GM18507 (cell line): ENCODE measurements at regions not wholly inside any gene's neighbourhood (a gene's known extent, or its start where the extent isn't known, plus 50 kb on each side); places are given as distances from the start of the nearest gene placed in this dataset.
"Not testable (repeated sequence)": the region's sequence is repeated elsewhere in the genome, so short reads cannot be mapped to it uniquely, and the experiment has no call there.

ENCODE experiments used
- DNase-seq: peaks from one replicate; pipeline ENCODE4 v3.0.0; 2011; ENCODE audit warnings: low read depth; ENCODE audit not compliant: insufficient read length; ENCODE audit errors: extremely low spot score
- FAIRE-seq: peaks from 2 replicates; lab custom pipeline; 2011; peaks lifted over from hg19 to GRCh38; lab: Jason Lieb, UNC

GRCh38 chr22:26768156-26768515 is 110.7 kb downstream of the MIAT start:
- DNase-seq (no peak), FAIRE-seq (no peak)

GRCh38 chr22:26768952-26769351 is 111.6 kb downstream of the MIAT start:
- FAIRE-seq (no peak), DNase-seq (no peak)

- DNase-seq = no peak
- no peak for FAIRE-seq
These were observed 112.3 kb downstream of the MIAT start for GRCh38 chr22:26769663-26770062.

GRCh38 chr22:26770624-26771023 is 113.2 kb downstream of the MIAT start:
- FAIRE-seq = no peak
- DNase-seq = no peak

GRCh38 chr22:26773054-26773453 is 115.7 kb downstream of the MIAT start:
- not testable (repeated sequence) for DNase-seq, FAIRE-seq

- no peak for FAIRE-seq
These were observed 118.0 kb downstream of the MIAT start for GRCh38 chr22:26775394-26775793.

GRCh38 chr22:26777156-26777801 is 119.9 kb downstream of the MIAT start:
- DNase-seq (no peak), FAIRE-seq (no peak)

More at GRCh38 chr22:26775394-26775793, 118.0 kb downstream of the MIAT start:
- no peak for DNase-seq

GRCh38 chr22:26778372-26778771 is 121.0 kb downstream of the MIAT start:
- DNase-seq (no peak), FAIRE-seq (no peak)

GRCh38 chr22:26779108-26779507 is 121.7 kb downstream of the MIAT start:
- DNase-seq (no peak), FAIRE-seq (no peak)

- DNase-seq (no peak), FAIRE-seq (no peak)
These were observed 122.5 kb downstream of the MIAT start for GRCh38 chr22:26779929-26780328.

GRCh38 chr22:26780521-26780920 is 123.1 kb downstream of the MIAT start:
- DNase-seq (no peak), FAIRE-seq (no peak)

GRCh38 chr22:26781062-26781461 is 123.7 kb downstream of the MIAT start:
- FAIRE-seq = no peak
- DNase-seq = no peak

GRCh38 chr22:26781596-26781995 is 124.2 kb downstream of the MIAT start:
- no peak for FAIRE-seq

GRCh38 chr22:26783885-26784284 is 126.5 kb downstream of the MIAT start:
- no peak for DNase-seq
- no peak for FAIRE-seq

More at GRCh38 chr22:26781596-26781995, 124.2 kb downstream of the MIAT start:
- DNase-seq = no peak

GRCh38 chr22:26784772-26785171 is 127.4 kb downstream of the MIAT start:
- FAIRE-seq = no peak
- no peak for DNase-seq

- peak; percentile 8 for DNase-seq
- peak; percentile 39 for FAIRE-seq
These were observed 128.5 kb downstream of the MIAT start for GRCh38 chr22:26785932-26786331.

GRCh38 chr22:26786398-26786797 is 129.0 kb downstream of the MIAT start:
- FAIRE-seq (no peak), DNase-seq (no peak)

GRCh38 chr22:26789951-26790350 is 132.6 kb downstream of the MIAT start:
- DNase-seq = no peak
- no peak for FAIRE-seq

- FAIRE-seq (no peak), DNase-seq (no peak)
These were observed 135.1 kb downstream of the MIAT start for GRCh38 chr22:26792522-26792921.

- DNase-seq = no peak
- no peak for FAIRE-seq
These were observed 139.4 kb downstream of the MIAT start for GRCh38 chr22:26796785-26797184.

GRCh38 chr22:26797910-26798309 is 140.5 kb downstream of the MIAT start:
- DNase-seq = no peak
- FAIRE-seq = no peak
